Gastroesophageal sphincter (tissue), 4 donors: ENCODE measurements at regions not wholly inside any gene's neighbourhood (a gene's known extent, or its start where the extent isn't known, plus 50 kb on each side); places are given as distances from the start of the nearest gene placed in this dataset.

Experiments used
- ATAC-seq: fragments of 150-250 bp; one replicate; pipeline ENCODE4 v1.9.1; 2016; ENCODE audit warnings: mild to moderate bottlenecking, moderate library complexity
- H3K27ac ChIP-seq, 4 donors: fragments of 200-600 bp; sonication (generic) in 3 of 4; 1 replicate in 3 of 4; 2 replicates in 1 of 4; pipeline ENCODE4 v1.5.1; 2016 to 2019
- H3K27me3 ChIP-seq: fragments of 200-600 bp; sonication (generic); one replicate; pipeline ENCODE4 v1.5.1; 2019
- H3K36me3 ChIP-seq, 2 donors: fragments of 200-600 bp; sonication (generic); one replicate each; pipeline ENCODE4 v1.5.1; 2019; ENCODE audit warnings: control low read depth in 1 of 2
- H3K4me1 ChIP-seq, 3 donors: fragments of 200-600 bp; sonication (generic); 1 replicate in 2 of 3; 2 replicates in 1 of 3; pipeline ENCODE4 v1.5.1; 2016 to 2019; ENCODE audit warnings: control low read depth in 2 of 3
- H3K4me3 ChIP-seq, 2 donors: fragments of 200-600 bp; sonication (generic); one replicate each; pipeline ENCODE4 v1.5.1; 2019; ENCODE audit warnings: mild to moderate bottlenecking in 1 of 2, moderate library complexity in 1 of 2
- H3K9me3 ChIP-seq, 3 donors: fragments of 200-600 bp; sonication (generic); one replicate each; pipeline ENCODE4 v1.5.1; 2017 to 2019; ENCODE audit warnings: control low read depth in 2 of 3
- EP300 ChIP-seq: sonication (generic); formaldehyde crosslinking; IDR thresholded peaks from one replicate; pipeline ENCODE4 v1.6.1; 2017; ENCODE audit warnings: antibody characterized with exemption, mild to moderate bottlenecking
- POLR2A ChIP-seq, 2 donors: fragments of 450-650 bp; IDR thresholded peaks; one replicate each; pipeline ENCODE4 v1.6.1; 2017; ENCODE audit warnings: antibody characterized with exemption in 2 of 2, mild to moderate bottlenecking in 2 of 2, moderate library complexity in 1 of 2
- POLR2AphosphoS5 ChIP-seq: sonication (generic); formaldehyde crosslinking; IDR thresholded peaks from one replicate; pipeline ENCODE4 v1.6.1; 2017; ENCODE audit warnings: antibody characterized with exemption
- WGBS, 2 donors: methylation state at CpG; one replicate each; pipeline ENCODE4 v1.1.5; 2018; ENCODE audit warnings: low coverage in 1 of 2; 5-methylcytosine and 5-hydroxymethylcytosine counted together
- TF ChIP-seq, protein P1 (sequence below), 4 experiments: fragments of 200-600 bp in 2 of 4; fragments of 450-650 bp in 2 of 4; sonication (generic) in 1 of 4; IDR thresholded peaks; one replicate each; pipeline ENCODE4 v1.5.1; 2017 to 2019; ENCODE audit warnings: antibody characterized with exemption in 4 of 4, mild to moderate bottlenecking in 2 of 4, moderate library complexity in 2 of 4

DNA sequence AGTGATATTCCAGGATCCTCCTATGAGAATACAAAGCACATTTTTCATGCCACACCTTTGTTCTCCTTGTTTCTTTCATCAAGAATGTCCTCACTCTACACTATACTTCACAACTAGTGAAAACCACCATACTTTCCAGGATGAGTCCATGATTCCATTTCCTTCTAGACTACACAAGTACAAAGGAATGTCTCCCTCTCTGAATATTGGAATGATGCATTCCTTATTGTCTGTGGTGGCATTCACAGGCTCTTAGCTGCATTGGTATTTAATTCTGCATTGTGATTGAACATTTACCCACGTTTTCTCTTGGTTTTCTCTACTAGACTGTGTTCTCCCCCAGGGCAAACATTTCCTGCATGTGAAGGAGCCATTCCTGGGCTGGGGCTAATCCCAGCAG, 217.5 kb downstream of the RAP2B start:
- WGBS, 2 donors = 82 to 86% methylated on average over 1 of the region's 1 CpG
- no peaks in the 10 kb centered on the region for H3K27me3 ChIP-seq
- H3K9me3 ChIP-seq = no peaks in the 10 kb centered on the region
- no peaks in the 10 kb centered on the region for H3K4me1 ChIP-seq
- ATAC-seq = no peak
- no peak overlapping the region for H3K27ac ChIP-seq
- no peak overlapping the region for H3K4me3 ChIP-seq
- no peak for TF ChIP-seq EP300
- TF ChIP-seq, protein P1, sequence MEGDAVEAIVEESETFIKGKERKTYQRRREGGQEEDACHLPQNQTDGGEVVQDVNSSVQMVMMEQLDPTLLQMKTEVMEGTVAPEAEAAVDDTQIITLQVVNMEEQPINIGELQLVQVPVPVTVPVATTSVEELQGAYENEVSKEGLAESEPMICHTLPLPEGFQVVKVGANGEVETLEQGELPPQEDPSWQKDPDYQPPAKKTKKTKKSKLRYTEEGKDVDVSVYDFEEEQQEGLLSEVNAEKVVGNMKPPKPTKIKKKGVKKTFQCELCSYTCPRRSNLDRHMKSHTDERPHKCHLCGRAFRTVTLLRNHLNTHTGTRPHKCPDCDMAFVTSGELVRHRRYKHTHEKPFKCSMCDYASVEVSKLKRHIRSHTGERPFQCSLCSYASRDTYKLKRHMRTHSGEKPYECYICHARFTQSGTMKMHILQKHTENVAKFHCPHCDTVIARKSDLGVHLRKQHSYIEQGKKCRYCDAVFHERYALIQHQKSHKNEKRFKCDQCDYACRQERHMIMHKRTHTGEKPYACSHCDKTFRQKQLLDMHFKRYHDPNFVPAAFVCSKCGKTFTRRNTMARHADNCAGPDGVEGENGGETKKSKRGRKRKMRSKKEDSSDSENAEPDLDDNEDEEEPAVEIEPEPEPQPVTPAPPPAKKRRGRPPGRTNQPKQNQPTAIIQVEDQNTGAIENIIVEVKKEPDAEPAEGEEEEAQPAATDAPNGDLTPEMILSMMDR (IDR thresholded peaks at IDR 0.05) = no peak
- H3K36me3 ChIP-seq = no peaks in the 10 kb centered on the region

- TF ChIP-seq POLR2AphosphoS5 = no peak
- Histone ChIP-seq H3K27me3 (no peaks in the 10 kb centered on the region), H3K4me3 (no peak overlapping the region), H3K36me3 (no peaks in the 10 kb centered on the region), H3K4me1 (no peaks in the 10 kb centered on the region), H3K27ac (no peak overlapping the region), H3K9me3 (no peaks in the 10 kb centered on the region)
- no peak for ATAC-seq
Measured at GRCh38 chr3:153385343-153385742, 223.3 kb downstream of the RAP2B start.

DNA sequence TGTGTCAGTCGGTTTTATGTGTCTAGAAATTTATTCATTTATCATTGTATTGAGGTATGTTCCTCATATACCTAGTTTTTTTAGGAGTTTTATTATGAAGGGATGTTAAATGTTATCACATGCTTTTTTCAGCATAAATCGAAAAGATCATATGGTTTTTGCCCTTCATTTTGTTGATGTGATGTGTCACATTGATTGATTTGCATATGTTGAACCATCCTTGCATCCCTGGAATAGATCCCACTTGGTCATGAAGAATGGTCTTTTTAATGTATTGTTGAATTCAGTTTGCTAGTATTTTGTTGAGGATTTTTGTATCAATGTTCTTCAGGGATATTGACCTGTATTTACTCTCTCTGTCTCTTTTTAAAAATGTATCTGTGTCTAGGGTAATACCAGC, 230.3 kb downstream of the RAP2B start:
- 82 to 88% methylated on average over 2 of the region's 2 CpGs for WGBS, 2 donors
- Histone ChIP-seq H3K36me3 (no peaks in the 10 kb centered on the region), H3K27ac (no peak overlapping the region), H3K27me3 (no peaks in the 10 kb centered on the region), H3K4me1 (no peaks in the 10 kb centered on the region), H3K4me3 (no peak overlapping the region), H3K9me3 (peaks cover 0 to 24% (median 0%) of the 10 kb centered on the region in 3 donors)
- TF ChIP-seq, protein P1 (IDR thresholded peaks at IDR 0.05) = no peak
- no peak for TF ChIP-seq EP300
- no peak for TF ChIP-seq POLR2AphosphoS5
- ATAC-seq = no peak

DNA sequence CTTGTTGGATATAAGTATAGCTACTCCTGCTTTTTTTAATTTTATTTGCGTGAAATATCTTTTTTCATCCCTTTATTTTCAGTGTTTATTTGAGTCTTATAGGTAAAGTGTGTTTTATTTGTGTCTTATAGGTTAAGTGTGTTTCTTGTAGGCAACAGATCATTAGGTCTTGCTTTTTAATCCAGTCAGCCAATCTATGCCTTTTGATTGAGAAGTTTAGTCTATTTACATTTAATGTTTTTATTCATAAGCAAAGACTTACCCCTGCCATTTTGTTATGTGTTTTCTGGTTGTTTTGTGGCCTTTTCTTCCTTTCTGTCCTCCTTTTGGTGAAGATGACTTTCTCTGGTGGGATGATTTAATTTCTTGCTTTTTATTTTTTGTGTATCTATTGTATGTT, 232.0 kb downstream of the RAP2B start:
- H3K4me3 ChIP-seq = no peak overlapping the region
- WGBS, 2 donors = 67% methylated on average over 1 of the region's 1 CpG; no CpG with 5 or more reads in 1 of the 2 donors
- H3K4me1 ChIP-seq = no peaks in the 10 kb centered on the region
- TF ChIP-seq POLR2A (IDR thresholded peaks at IDR 0.05) (no peak), POLR2AphosphoS5 (no peak), EP300 (no peak)
- TF ChIP-seq, protein P1 (IDR thresholded peaks at IDR 0.05) = no peak
- ATAC-seq = no peak
- H3K9me3 ChIP-seq = peaks cover 0 to 24% (median 0%) of the 10 kb centered on the region in 3 donors
- no peak overlapping the region for H3K27ac ChIP-seq
- no peaks in the 10 kb centered on the region for H3K36me3 ChIP-seq
- H3K27me3 ChIP-seq = no peaks in the 10 kb centered on the region

DNA sequence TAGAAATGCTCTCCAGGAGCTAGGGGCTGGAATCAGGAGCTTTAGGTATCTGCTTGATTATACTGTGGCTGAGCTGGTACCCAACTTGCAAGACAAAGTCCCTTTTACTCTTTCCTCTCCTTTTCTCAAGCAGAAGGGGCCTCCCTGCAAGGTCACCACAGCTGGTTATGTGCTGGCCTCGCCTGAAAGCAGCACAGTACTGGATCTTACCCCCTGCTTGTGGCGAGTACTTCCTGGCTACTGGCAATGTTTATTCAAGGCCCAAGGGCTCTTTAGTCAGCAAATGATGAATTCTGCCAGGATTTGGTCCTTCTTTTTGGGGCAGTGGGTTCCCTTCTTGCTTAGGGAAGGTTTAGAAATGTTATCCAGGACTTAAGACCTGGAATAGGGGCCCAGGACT, 234.6 kb downstream of the RAP2B start:
- no peaks in the 10 kb centered on the region for H3K27me3 ChIP-seq

GRCh38 chr3:153397794-153398193, 235.8 kb downstream of the RAP2B start:
- ATAC-seq = no peak
- no peak overlapping the region for H3K27ac ChIP-seq
- no peaks in the 10 kb centered on the region for H3K27me3 ChIP-seq
- 44 to 67% methylated on average over 2 of the region's 2 CpGs for WGBS, 2 donors
- no peaks in the 10 kb centered on the region for H3K36me3 ChIP-seq
- no peak for TF ChIP-seq POLR2A (IDR thresholded peaks at IDR 0.05)
- TF ChIP-seq, protein P1 (IDR thresholded peaks at IDR 0.05) = no peak
- TF ChIP-seq EP300 = no peak
- TF ChIP-seq POLR2AphosphoS5 = no peak
- peaks cover 0 to 19% (median 0%) of the 10 kb centered on the region in 3 donors for H3K9me3 ChIP-seq
- no peaks in the 10 kb centered on the region for H3K4me1 ChIP-seq
- H3K4me3 ChIP-seq = no peak overlapping the region

More for the DNA sequence above, 234.6 kb downstream of the RAP2B start:
- peaks cover 0 to 24% (median 0%) of the 10 kb centered on the region in 3 donors for H3K9me3 ChIP-seq
- 100% methylated on average over 1 of the region's 2 CpGs; no CpG with 5 or more reads in 1 of the 2 donors for WGBS, 2 donors
- no peak for ATAC-seq
- H3K4me1 ChIP-seq = no peaks in the 10 kb centered on the region
- TF ChIP-seq POLR2A (IDR thresholded peaks at IDR 0.05) (no peak), EP300 (no peak), POLR2AphosphoS5 (no peak)
- H3K4me3 ChIP-seq = no peak overlapping the region
- no peaks in the 10 kb centered on the region for H3K36me3 ChIP-seq
- H3K27ac ChIP-seq = no peak overlapping the region
